PC-3 (cell line): ENCODE measurements at regions not wholly inside any gene's neighbourhood (a gene's known extent, or its start where the extent isn't known, plus 50 kb on each side); places are given as distances from the start of the nearest gene placed in this dataset.

Source experiments
- ATAC-seq: fragments of 200-7000 bp; cut with Tn5 transposase; 2 replicates; pipeline ENCODE4 v1.9.1; 2020; ENCODE audit warnings: mild to moderate bottlenecking, moderate library complexity
- BruUV-seq: library from RNA; stranded (reverse); fragments of 400-500 nt; replicated peaks from 2 replicates; lab custom pipeline; 2021; lab: Mats Ljungman, UMichigan
- CTCF ChIA-PET: fragments of 300-600 bp; sonication (Branson Sonifier 250); formaldehyde crosslinking; loops from one replicate; lab custom pipeline; 2022; ENCODE audit warnings: antibody characterized with exemption; lab: Charles Lee
- POLR2A ChIA-PET: fragments of 300-600 bp; sonication (Branson Sonifier 250); formaldehyde crosslinking; loops from one replicate; lab custom pipeline; 2022; ENCODE audit warnings: antibody characterized with exemption; ENCODE audit not compliant: unreplicated experiment; lab: Charles Lee
- DNase-seq: peaks from one replicate; pipeline ENCODE4 v3.0.0-alpha.2; 2015
- H2AFZ ChIP-seq: fragments of 300-600 bp; sonication (generic); 2 replicates; pipeline ENCODE4 v1.6.0; 2016; ENCODE audit warnings: antibody characterized with exemption, low read length
- H3F3A ChIP-seq: fragments of 300-600 bp; sonication (generic); one replicate; pipeline ENCODE4 v1.6.0; 2017; ENCODE audit warnings: antibody characterized with exemption, low read length, control low read depth, mild to moderate bottlenecking; ENCODE audit not compliant: unreplicated experiment
- H3K27ac ChIP-seq: fragments of 300-600 bp; sonication (generic); 2 replicates; pipeline ENCODE4 v1.5.1; 2016; ENCODE audit warnings: mild to moderate bottlenecking, low read length
- H3K27me3 ChIP-seq: fragments of 300-600 bp; sonication (generic); 2 replicates; pipeline ENCODE4 v1.6.1; 2016; ENCODE audit warnings: low read length, mixed read lengths
- H3K36me3 ChIP-seq: fragments of 300-600 bp; sonication (generic); 2 replicates; pipeline ENCODE4 v1.6.1; 2016; ENCODE audit warnings: low read depth, mixed run types, low read length, mixed read lengths
- H3K4me1 ChIP-seq: fragments of 300-600 bp; sonication (generic); 2 replicates; pipeline ENCODE4 v1.5.1; 2016; ENCODE audit warnings: low read length; ENCODE audit not compliant: insufficient read depth
- H3K4me2 ChIP-seq: fragments of 300-600 bp; sonication (generic); 2 replicates; pipeline ENCODE4 v1.6.0; 2016; ENCODE audit warnings: low read length
- H3K4me3 ChIP-seq: fragments of 300-600 bp; sonication (generic); 2 replicates; pipeline ENCODE4 v1.5.1; 2016; ENCODE audit warnings: mild to moderate bottlenecking, low read length, mixed read lengths
- H3K79me2 ChIP-seq: fragments of 300-600 bp; sonication (generic); 2 replicates; pipeline ENCODE4 v1.6.1; 2017; ENCODE audit warnings: low read length, mixed read lengths
- H3K9ac ChIP-seq: fragments of 300-600 bp; sonication (generic); 2 replicates; pipeline ENCODE4 v1.6.0; 2016; ENCODE audit warnings: mild to moderate bottlenecking, low read length
- H3K9me2 ChIP-seq: fragments of 300-600 bp; sonication (generic); replicated peaks from 2 replicates; pipeline ENCODE4 v1.6.1; 2016; ENCODE audit warnings: mixed run types, low read length, mixed read lengths
- H3K9me3 ChIP-seq: fragments of 300-600 bp; sonication (generic); 2 replicates; pipeline ENCODE4 v1.6.1; 2016; ENCODE audit warnings: low read length, mixed read lengths
- H4K20me1 ChIP-seq: fragments of 300-600 bp; sonication (generic); 2 replicates; pipeline ENCODE4 v1.6.1; 2016; ENCODE audit warnings: low read length, mixed read lengths
- CTCF ChIP-seq: fragments of 300-600 bp; sonication (generic); conservative IDR thresholded peaks from 2 replicates; pipeline ENCODE4 v1.5.1; 2017; ENCODE audit warnings: antibody characterized with exemption, low read depth, mild to moderate bottlenecking, low read length
- EZH2 ChIP-seq: fragments of 300-600 bp; sonication (generic); IDR thresholded peaks from one replicate; pipeline ENCODE4 v1.6.1; 2017; ENCODE audit warnings: antibody characterized with exemption, mild to moderate bottlenecking, low read length; ENCODE audit not compliant: unreplicated experiment
- EZH2phosphoT487 ChIP-seq: fragments of 300-600 bp; sonication (generic); IDR thresholded peaks from 2 replicates; pipeline ENCODE4 v1.6.1; 2018; ENCODE audit warnings: mild to moderate bottlenecking, antibody characterized with exemption, low read length, borderline replicate concordance
- intact Hi-C: fragments of 100-400 bp; cut with micrococcal nuclease; formaldehyde crosslinking; loops from 2 replicates; pipeline ENCODE4 v1.9.0; 2023

- Histone ChIP-seq H3K9ac (no peak overlapping the region), H3K79me2 (no peaks in the 10 kb centered on the region), H4K20me1 (no peaks in the 10 kb centered on the region), H3K36me3 (no peaks in the 10 kb centered on the region), H3K27me3 (no peaks in the 10 kb centered on the region), H3K9me2 (no peaks in the 10 kb centered on the region), H3K4me3 (no peak overlapping the region), H3F3A (no peaks in the 10 kb centered on the region), H3K27ac (no peak overlapping the region), H3K4me2 (no peak overlapping the region), H3K9me3 (no peaks in the 10 kb centered on the region), H2AFZ (no peak overlapping the region), H3K4me1 (peaks cover 10% of the 10 kb centered on the region; the same call in 1 of the 2 replicates)
- intact Hi-C loops: loop anchor here (5.0 to 10.0 kb wide), 3 partner anchors 91 to 453 kb away; no protein-coding TSS in a partner anchor
- ChIA-PET POLR2A (no interaction called here), CTCF (no interaction called here)
- no peak for ATAC-seq
- BruUV-seq: no TSS peak
- no peak for TF ChIP-seq EZH2phosphoT487
- no peak for TF ChIP-seq CTCF
- no peak for TF ChIP-seq EZH2
- DNase-seq: no peak
Measured at GRCh38 chrX:40268188-40268520, 170.4 kb upstream of the BCOR start.

GRCh38 chrX:40267334-40268187, 169.8 kb upstream of the BCOR start:
- Histone ChIP-seq H3F3A (no peaks in the 10 kb centered on the region), H3K27ac (no peak overlapping the region), H4K20me1 (no peaks in the 10 kb centered on the region), H3K36me3 (no peaks in the 10 kb centered on the region), H2AFZ (peak overlapping the region; percentile 97), H3K27me3 (no peaks in the 10 kb centered on the region), H3K4me2 (peak overlapping the region; percentile 94), H3K4me1 (peaks cover 12% of the 10 kb centered on the region; the same call in 1 of the 2 replicates), H3K9me2 (no peaks in the 10 kb centered on the region), H3K9ac (peak overlapping the region; percentile 50), H3K4me3 (peak overlapping the region; percentile 79), H3K79me2 (no peaks in the 10 kb centered on the region), H3K9me3 (no peaks in the 10 kb centered on the region)
- TF ChIP-seq EZH2: no peak
- TF ChIP-seq EZH2phosphoT487: no peak
- no peak for TF ChIP-seq CTCF
- ChIA-PET POLR2A (interaction anchor here (0.6 kb wide), 2 partner anchors 190 to 535 kb away, joined by 3 to 4 read pairs; no protein-coding TSS in a partner anchor), CTCF (interaction anchor here (0.6 kb wide), 1 partner anchor 96 kb away, joined by 5 read pairs; no protein-coding TSS in a partner anchor)
- no TSS peak for BruUV-seq
- no peak for DNase-seq
- ATAC-seq: peak; percentile 36
- intact Hi-C loops: loop anchor here (2.0 to 10.0 kb wide), 4 partner anchors 90 to 615 kb away; no protein-coding TSS in a partner anchor
